NK-92 (cell line): ENCODE measurements at regions not wholly inside any gene's neighbourhood (a gene's known extent, or its start where the extent isn't known, plus 50 kb on each side); places are given as distances from the start of the nearest gene placed in this dataset.
A peak's percentile ranks its signal among the peaks of the same experiment; 100 is the strongest.

Source experiments
- DNase-seq: peaks from one replicate; lab custom pipeline; 2025; ENCODE audit not compliant: unreplicated experiment; lab: John Stamatoyannopoulos, UW

GRCh38 chr2:56444339-56444738 lies 260.5 kb downstream of the CCDC85A start:
- no peak for DNase-seq

- DNase-seq = no peak
Measured at GRCh38 chr2:56448403-56449001, 264.7 kb downstream of the CCDC85A start.

- DNase-seq = no peak
Measured at GRCh38 chr2:56449002-56449431, 265.2 kb downstream of the CCDC85A start.

GRCh38 chr2:56449449-56449860 lies 265.7 kb downstream of the CCDC85A start:
- DNase-seq = no peak

GRCh38 chr2:56450047-56450446 lies 266.3 kb downstream of the CCDC85A start:
- DNase-seq = no peak

- no peak for DNase-seq
Measured at GRCh38 chr2:56450772-56451171, 267.0 kb downstream of the CCDC85A start.

- DNase-seq = peak; percentile 1
Measured at GRCh38 chr2:56455642-56456041, 271.9 kb downstream of the CCDC85A start.

GRCh38 chr2:56456791-56457190 lies 273.0 kb downstream of the CCDC85A start:
- DNase-seq = no peak

GRCh38 chr2:56460508-56460907 lies 276.7 kb downstream of the CCDC85A start:
- no peak for DNase-seq

- no peak for DNase-seq
Measured at GRCh38 chr2:56464066-56464465, 280.3 kb downstream of the CCDC85A start.

- no peak for DNase-seq
Measured at GRCh38 chr2:56464613-56465012, 280.8 kb downstream of the CCDC85A start.

GRCh38 chr2:56465491-56465890 lies 281.7 kb downstream of the CCDC85A start:
- DNase-seq = no peak

GRCh38 chr2:56473524-56473923 lies 289.7 kb downstream of the CCDC85A start:
- no peak for DNase-seq

- DNase-seq = no peak
Measured at GRCh38 chr2:56474412-56475158, 290.8 kb downstream of the CCDC85A start.

- no peak for DNase-seq
Measured at GRCh38 chr2:56475191-56475590, 291.4 kb downstream of the CCDC85A start.

- no peak for DNase-seq
Measured at GRCh38 chr2:56476509-56477071, 292.8 kb downstream of the CCDC85A start.

GRCh38 chr2:56478027-56478426 lies 294.2 kb downstream of the CCDC85A start:
- no peak for DNase-seq

GRCh38 chr2:56483081-56483480 lies 299.3 kb downstream of the CCDC85A start:
- no peak for DNase-seq

- DNase-seq = no peak
Measured at GRCh38 chr2:56484906-56485305, 301.1 kb downstream of the CCDC85A start.

GRCh38 chr2:56500317-56500716 lies 316.5 kb downstream of the CCDC85A start:
- DNase-seq = no peak

- no peak for DNase-seq
Measured at GRCh38 chr2:56502616-56503015, 318.8 kb downstream of the CCDC85A start.

GRCh38 chr2:56505885-56506284 lies 322.1 kb downstream of the CCDC85A start:
- DNase-seq = no peak
